WI38 (cell line): ENCODE measurements at regions not wholly inside any gene's neighbourhood (a gene's known extent, or its start where the extent isn't known, plus 50 kb on each side); places are given as distances from the start of the nearest gene placed in this dataset.

ENCODE experiments used
- H3K4me3 ChIP-seq: 2 replicates; pipeline ENCODE4 v1.5.1; 2011; ENCODE audit warnings: low read depth, mild to moderate bottlenecking, control low read depth, low read length
- TF ChIP-seq, protein P1 (sequence below): IDR thresholded peaks from 2 replicates; pipeline ENCODE4 v1.5.1; 2012; ENCODE audit warnings: low read depth, mild to moderate bottlenecking, control low read depth, low read length

DNA sequence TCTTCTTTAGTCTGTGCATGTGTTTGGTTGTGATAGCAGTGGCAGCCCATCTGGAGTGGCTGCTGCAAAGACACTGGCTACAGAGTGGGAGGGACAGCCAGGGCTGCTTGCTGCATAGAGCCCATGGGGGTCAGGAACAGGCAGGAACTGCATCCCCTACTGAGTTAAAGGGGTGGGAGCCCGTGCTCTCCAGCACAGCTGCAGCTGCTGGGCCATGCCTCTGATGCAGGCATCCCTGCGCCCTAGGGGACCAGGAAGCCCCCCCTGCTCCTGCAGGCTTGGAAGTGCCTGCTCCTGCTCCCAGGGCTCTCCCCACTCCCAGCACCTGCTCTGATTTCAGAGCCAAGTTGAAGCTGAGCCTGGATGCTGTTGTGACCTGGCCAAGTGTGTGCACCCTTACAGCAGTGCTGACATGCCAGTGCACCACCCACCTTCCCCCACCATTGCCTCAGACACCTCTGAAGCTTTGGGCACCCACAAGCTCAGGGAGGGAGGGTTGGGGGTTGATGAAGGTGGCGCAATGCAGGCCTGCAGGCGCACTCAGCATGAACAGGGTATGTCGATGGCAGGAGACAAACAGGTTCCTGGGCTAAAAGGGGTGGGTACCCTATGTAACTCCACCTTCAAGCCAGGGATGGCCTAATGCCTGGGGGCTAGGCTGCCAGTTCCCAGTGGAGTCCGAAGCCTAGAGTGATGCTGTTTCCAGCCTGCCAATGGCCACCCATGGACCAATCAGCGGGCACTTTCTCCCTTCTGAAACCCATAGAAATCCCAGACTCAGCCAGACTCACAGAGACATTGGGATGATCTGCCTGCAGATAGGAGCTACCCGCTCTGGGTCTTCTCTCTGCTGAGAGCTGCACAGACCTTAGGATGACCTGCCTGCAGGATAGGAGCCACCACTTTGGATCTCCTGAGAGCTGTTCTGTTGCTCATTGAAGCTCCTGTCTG lies 919.9 kb upstream of the MIR17HG start:
- H3K4me3 ChIP-seq = no peak overlapping the region
- TF ChIP-seq, protein P1, sequence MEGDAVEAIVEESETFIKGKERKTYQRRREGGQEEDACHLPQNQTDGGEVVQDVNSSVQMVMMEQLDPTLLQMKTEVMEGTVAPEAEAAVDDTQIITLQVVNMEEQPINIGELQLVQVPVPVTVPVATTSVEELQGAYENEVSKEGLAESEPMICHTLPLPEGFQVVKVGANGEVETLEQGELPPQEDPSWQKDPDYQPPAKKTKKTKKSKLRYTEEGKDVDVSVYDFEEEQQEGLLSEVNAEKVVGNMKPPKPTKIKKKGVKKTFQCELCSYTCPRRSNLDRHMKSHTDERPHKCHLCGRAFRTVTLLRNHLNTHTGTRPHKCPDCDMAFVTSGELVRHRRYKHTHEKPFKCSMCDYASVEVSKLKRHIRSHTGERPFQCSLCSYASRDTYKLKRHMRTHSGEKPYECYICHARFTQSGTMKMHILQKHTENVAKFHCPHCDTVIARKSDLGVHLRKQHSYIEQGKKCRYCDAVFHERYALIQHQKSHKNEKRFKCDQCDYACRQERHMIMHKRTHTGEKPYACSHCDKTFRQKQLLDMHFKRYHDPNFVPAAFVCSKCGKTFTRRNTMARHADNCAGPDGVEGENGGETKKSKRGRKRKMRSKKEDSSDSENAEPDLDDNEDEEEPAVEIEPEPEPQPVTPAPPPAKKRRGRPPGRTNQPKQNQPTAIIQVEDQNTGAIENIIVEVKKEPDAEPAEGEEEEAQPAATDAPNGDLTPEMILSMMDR = no peak

DNA sequence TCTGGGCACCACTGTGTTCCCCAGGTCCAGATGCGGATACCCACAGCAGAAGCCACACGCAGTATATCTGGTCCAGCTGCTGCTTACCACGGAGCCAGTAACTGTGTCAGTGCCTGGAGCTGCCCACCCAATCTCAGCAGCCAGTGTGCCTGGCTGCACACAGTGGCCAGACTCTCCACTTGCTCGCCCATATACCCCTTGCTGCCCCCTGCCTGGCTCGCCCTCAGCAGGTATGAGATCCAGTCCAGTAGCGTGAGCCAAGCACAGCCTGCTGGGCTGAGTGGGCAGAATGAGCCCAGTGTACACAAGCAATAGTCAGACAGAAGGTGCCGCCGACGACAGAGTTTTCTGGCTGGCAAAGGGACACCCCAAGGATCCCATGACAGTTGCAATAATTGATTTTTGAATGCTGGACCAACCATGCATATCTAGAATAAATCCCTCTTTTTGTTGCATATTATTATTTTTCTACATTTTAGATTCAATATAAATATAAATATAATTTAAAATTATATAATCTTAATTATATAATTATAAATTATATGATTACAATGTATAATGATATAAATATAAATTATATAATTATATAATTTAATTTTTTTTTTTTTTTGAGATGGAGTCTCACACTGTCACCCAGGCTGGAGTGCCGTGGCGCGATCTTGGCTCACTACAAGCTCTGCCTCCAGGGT lies 918.8 kb upstream of the MIR17HG start:
- H3K4me3 ChIP-seq = no peak overlapping the region
- TF ChIP-seq, protein P1 = no peak

DNA sequence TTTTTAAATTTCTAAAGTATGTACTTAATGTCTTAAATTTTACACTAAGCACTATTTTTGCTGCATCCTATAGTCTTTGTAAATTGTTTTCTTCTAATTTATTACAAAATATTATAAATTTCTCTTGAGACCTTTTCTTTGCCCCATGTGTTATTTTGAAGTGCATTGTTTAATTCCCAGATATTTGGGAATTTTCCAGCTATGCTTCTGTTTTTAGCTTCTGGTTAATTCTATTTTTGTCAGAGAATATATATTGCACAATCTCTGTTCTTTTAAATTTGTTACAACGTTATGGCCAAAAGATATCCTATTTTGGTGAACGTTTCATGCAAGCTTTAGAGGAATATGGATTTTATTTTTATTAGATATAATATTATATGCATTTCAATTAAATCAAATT lies 917.4 kb upstream of the MIR17HG start:
- TF ChIP-seq, protein P1 = no peak
- no peak overlapping the region for H3K4me3 ChIP-seq

DNA sequence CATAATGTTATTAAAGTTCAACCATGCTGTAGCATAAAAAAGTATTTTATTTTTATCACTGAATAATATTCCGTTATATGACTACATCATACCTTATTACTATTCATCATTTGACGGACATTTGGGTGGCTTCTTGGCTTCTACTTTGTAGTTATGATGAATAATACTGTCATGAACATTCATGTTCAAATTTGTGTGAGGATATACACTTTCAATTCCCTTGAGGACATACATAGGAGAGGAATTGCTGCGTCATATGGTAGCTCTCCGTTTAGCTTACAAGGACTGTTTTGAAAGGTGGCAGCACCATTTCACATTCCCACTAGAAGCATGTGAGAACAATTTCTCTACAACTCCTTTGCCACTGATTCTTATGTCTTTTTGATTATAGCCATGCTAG lies 910.8 kb upstream of the MIR17HG start:
- TF ChIP-seq, protein P1 = no peak
- H3K4me3 ChIP-seq = no peak overlapping the region

DNA sequence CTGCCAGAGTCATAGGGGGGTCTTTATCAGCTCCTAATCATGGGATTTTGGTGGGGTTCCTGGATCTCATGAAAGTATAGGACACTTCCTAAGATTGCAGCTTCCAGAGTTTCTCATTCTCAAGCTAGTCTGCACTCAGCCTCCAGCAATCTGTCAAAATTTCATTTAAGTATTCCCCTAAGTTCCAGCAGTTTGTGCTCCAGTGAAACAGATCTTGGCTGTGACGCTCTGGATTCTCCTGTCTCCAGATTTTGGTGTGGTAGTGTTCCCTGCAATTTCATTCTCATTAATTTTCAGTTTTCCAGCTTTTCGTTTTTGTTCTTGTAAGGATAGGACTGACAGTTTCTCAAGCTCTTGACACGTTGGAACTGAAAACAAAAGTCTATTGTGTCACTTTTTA lies 908.9 kb upstream of the MIR17HG start:
- TF ChIP-seq, protein P1 = no peak
- H3K4me3 ChIP-seq = no peak overlapping the region

DNA sequence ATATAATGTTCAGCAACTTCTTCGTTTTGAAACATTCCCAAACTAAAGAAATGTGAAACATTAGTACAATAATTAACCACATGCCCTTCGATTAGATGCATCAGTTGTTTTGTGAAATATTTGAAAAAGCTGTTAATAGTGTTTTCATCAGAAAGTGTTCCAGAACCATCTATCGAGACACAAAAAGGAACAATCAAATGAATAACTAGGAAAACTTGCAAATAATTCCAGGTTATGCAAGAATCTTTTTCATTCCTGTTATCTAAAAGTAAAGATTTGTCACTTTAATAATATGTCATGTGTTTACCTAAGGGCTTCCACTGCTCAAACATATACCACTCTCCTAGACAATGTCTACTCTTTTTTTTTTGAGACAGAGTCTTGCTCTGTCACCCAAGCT lies 904.2 kb upstream of the MIR17HG start:
- TF ChIP-seq, protein P1 = no peak
- H3K4me3 ChIP-seq = no peak overlapping the region

DNA sequence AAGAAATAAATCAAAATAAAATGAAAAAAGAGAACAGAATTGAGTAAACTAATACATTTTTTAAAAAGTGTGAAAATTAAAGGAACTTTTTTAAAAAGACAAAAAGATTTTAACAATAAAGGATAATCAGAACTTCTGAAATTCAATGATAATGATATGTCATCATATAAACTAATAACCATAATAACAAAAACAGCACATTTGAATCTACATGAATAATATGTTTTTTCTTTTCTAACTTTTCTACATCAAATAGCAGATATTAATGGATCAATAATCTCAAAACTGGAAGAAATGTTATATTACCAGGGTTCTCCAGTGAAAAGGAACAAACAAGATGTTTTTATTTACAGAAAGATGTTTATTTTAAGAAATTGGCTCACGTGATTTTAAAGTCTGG lies 903.3 kb upstream of the MIR17HG start:
- TF ChIP-seq, protein P1 = no peak
- H3K4me3 ChIP-seq = no peak overlapping the region
